Endothelial cell of umbilical vein (primary cell): ENCODE measurements at regions not wholly inside any gene's neighbourhood (a gene's known extent, or its start where the extent isn't known, plus 50 kb on each side); places are given as distances from the start of the nearest gene placed in this dataset.

Experiments used
- EZH2 ChIP-seq: IDR thresholded peaks from 2 replicates; pipeline ENCODE4 v1.6.1; 2012; ENCODE audit warnings: borderline replicate concordance, low read depth, mild to moderate bottlenecking, moderate library complexity, low read length, inconsistent platforms; ENCODE audit not compliant: severe bottlenecking
- FOS ChIP-seq: IDR thresholded peaks from 2 replicates; pipeline ENCODE4 v1.6.1; 2011; ENCODE audit warnings: mild to moderate bottlenecking, low read length, moderate library complexity, borderline replicate concordance; ENCODE audit not compliant: insufficient read depth
- GATA2 ChIP-seq: IDR thresholded peaks from 2 replicates; pipeline ENCODE4 v1.7.0; 2011; ENCODE audit warnings: low read depth, mild to moderate bottlenecking, moderate library complexity, mixed read lengths, low read length; ENCODE audit not compliant: insufficient read length, insufficient read depth
- JUN ChIP-seq: IDR thresholded peaks from 2 replicates; pipeline ENCODE4 v1.6.1; 2011; ENCODE audit warnings: borderline replicate concordance, low read depth; ENCODE audit not compliant: insufficient read length, insufficient read depth
- MAX ChIP-seq: IDR thresholded peaks from 2 replicates; pipeline ENCODE4 v1.6.1; 2011; ENCODE audit not compliant: insufficient read depth, insufficient read length
- MYC ChIP-seq: IDR thresholded peaks from one replicate; pipeline ENCODE4 v1.6.1; 2011; ENCODE audit warnings: mild to moderate bottlenecking, low read depth, low read length
- POLR2A ChIP-seq: IDR thresholded peaks from 2 replicates; pipeline ENCODE4 v1.6.1; 2012; ENCODE audit warnings: low read depth, mild to moderate bottlenecking, control low read depth, low read length
- POLR2AphosphoS5 ChIP-seq: IDR thresholded peaks from 2 replicates; pipeline ENCODE4 v1.6.1; 2012; ENCODE audit warnings: low read depth, mild to moderate bottlenecking, control low read depth, low read length, moderate library complexity; ENCODE audit not compliant: insufficient read depth
- TF ChIP-seq, protein P1 (sequence below), 2 donors: IDR thresholded peaks; 1 replicate in 1 of 2; 2 replicates in 1 of 2; pipeline ENCODE4 v1.5.1; 2011; ENCODE audit warnings: low read length in 2 of 2, mild to moderate bottlenecking in 2 of 2, moderate library complexity in 2 of 2, control low read depth in 1 of 2, inconsistent platforms in 1 of 2, low read depth in 1 of 2; ENCODE audit not compliant: insufficient read depth in 1 of 2; ENCODE audit errors: extremely low read depth in 1 of 2

- TF ChIP-seq, protein P1, sequence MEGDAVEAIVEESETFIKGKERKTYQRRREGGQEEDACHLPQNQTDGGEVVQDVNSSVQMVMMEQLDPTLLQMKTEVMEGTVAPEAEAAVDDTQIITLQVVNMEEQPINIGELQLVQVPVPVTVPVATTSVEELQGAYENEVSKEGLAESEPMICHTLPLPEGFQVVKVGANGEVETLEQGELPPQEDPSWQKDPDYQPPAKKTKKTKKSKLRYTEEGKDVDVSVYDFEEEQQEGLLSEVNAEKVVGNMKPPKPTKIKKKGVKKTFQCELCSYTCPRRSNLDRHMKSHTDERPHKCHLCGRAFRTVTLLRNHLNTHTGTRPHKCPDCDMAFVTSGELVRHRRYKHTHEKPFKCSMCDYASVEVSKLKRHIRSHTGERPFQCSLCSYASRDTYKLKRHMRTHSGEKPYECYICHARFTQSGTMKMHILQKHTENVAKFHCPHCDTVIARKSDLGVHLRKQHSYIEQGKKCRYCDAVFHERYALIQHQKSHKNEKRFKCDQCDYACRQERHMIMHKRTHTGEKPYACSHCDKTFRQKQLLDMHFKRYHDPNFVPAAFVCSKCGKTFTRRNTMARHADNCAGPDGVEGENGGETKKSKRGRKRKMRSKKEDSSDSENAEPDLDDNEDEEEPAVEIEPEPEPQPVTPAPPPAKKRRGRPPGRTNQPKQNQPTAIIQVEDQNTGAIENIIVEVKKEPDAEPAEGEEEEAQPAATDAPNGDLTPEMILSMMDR (IDR thresholded peaks at IDR 0.05; ENCODE audit: extremely low read depth in 1 of 2, insufficient read depth in 1 of 2, low read depth in 1 of 2, low read length in 2 of 2): no peak
- TF ChIP-seq POLR2A (no peak), POLR2AphosphoS5 (no peak), JUN (no peak), MYC (no peak), MAX (no peak), EZH2 (no peak), FOS (no peak), GATA2 (no peak)
Observed at GRCh38 chr2:217436386-217436785, 566.4 kb downstream of the TNS1 start.
